Body of pancreas (tissue), 4 donors: ENCODE measurements at regions not wholly inside any gene's neighbourhood (a gene's known extent, or its start where the extent isn't known, plus 50 kb on each side); places are given as distances from the start of the nearest gene placed in this dataset.

Experiments used
- ATAC-seq: fragments of 150-250 bp; one replicate; pipeline ENCODE4 v1.9.1; 2016
- DNase-seq, 4 donors: peaks; one replicate each; pipeline ENCODE4 v3.0.0-alpha.2; 2019
- H3K27ac ChIP-seq, 4 donors: fragments of 200-600 bp; sonication (generic); 1 replicate in 3 of 4; 2 replicates in 1 of 4; pipeline versions ENCODE4 v1.5.1 to v1.6.1; 2016 to 2019; ENCODE audit warnings: mild to moderate bottlenecking in 1 of 4, mixed read lengths in 1 of 4, moderate library complexity in 1 of 4
- H3K27me3 ChIP-seq, 2 donors: fragments of 200-600 bp; sonication (generic); one replicate each; pipeline ENCODE4 v1.6.0; 2016; ENCODE audit warnings: mild to moderate bottlenecking in 1 of 2
- H3K36me3 ChIP-seq, 2 donors: fragments of 200-600 bp; sonication (generic); replicated peaks in 1 of 2; 2 replicates each; pipeline ENCODE4 v1.5.1; 2016; ENCODE audit warnings: low read depth in 2 of 2; ENCODE audit not compliant: insufficient read depth in 1 of 2
- H3K4me1 ChIP-seq: fragments of 200-600 bp; sonication (generic); one replicate; pipeline ENCODE4 v1.6.0; 2016
- H3K4me3 ChIP-seq, 2 donors: fragments of 200-600 bp; sonication (generic); 1 replicate in 1 of 2; 2 replicates in 1 of 2; pipeline ENCODE4 v1.5.1; 2016 to 2019
- H3K9me3 ChIP-seq, 3 donors: fragments of 200-600 bp; sonication (generic); 1 replicate in 2 of 3; 2 replicates in 1 of 3; pipeline ENCODE4 v1.5.1; 2016
- CTCF ChIP-seq, 7 experiments: fragments of 450-650 bp in 4 of 7; fragments of 200-600 bp in 3 of 7; sonication (generic) in 3 of 7; IDR thresholded peaks; one replicate each; pipeline ENCODE4 v1.5.1; 2016 to 2019; ENCODE audit warnings: antibody characterized with exemption in 7 of 7
- POLR2A ChIP-seq, 3 donors: fragments of 450-650 bp; IDR thresholded peaks; one replicate each; pipeline ENCODE4 v1.6.1; 2016; ENCODE audit warnings: antibody characterized with exemption in 3 of 3, mild to moderate bottlenecking in 2 of 3
- WGBS, 2 donors: methylation state at CpG; one replicate each; pipeline ENCODE4 v1.1.5; 2017; 5-methylcytosine and 5-hydroxymethylcytosine counted together
- intact Hi-C: fragments of 100-400 bp; cut with DNase I; formaldehyde crosslinking; loops from one replicate; pipeline ENCODE4 v1.15.1; 2023

GRCh38 chr2:52880872-52881271, 886.7 kb upstream of the CHAC2 start:
- no peaks in the 10 kb centered on the region for H3K27me3 ChIP-seq
- no peak overlapping the region for H3K27ac ChIP-seq
- DNase-seq: no peak
- no peaks in the 10 kb centered on the region for H3K9me3 ChIP-seq
- 83 to 85% methylated on average over 3 of the region's 3 CpGs for WGBS, 2 donors
- intact Hi-C loops: no loop called here
- no peak for ATAC-seq
- H3K4me3 ChIP-seq: no peak overlapping the region
- no peak for TF ChIP-seq CTCF (IDR thresholded peaks at IDR 0.05)
- TF ChIP-seq POLR2A (IDR thresholded peaks at IDR 0.05): no peak
- peaks cover 12% of the 10 kb centered on the region for H3K4me1 ChIP-seq
- H3K36me3 ChIP-seq: no peaks in the 10 kb centered on the region

DNA sequence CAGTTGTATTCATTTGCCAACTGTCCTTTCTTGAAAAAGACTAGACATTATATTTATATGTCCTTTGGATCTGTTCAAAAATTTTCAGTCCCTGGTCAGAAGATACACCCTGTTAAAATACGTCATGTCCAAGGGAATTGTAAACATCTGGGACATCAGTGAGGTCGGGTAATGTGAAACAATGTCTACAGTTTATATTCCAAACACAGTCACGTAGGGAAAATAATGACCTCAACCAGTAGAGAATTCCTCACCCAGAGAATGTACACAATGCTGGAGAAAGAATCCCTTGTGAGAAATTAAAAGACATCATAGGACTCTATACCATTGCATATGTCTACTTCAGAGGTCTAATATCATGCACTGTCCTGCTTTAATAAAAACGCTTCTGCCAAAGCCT, 888.0 kb upstream of the CHAC2 start:
- Histone ChIP-seq H3K4me3 (no peak overlapping the region), H3K9me3 (no peaks in the 10 kb centered on the region), H3K36me3 (no peaks in the 10 kb centered on the region), H3K27ac (no peak overlapping the region), H3K27me3 (no peaks in the 10 kb centered on the region), H3K4me1 (peaks cover 12% of the 10 kb centered on the region)
- DNase-seq (no peak), ATAC-seq (no peak)
- intact Hi-C loops: no loop called here
- TF ChIP-seq POLR2A (IDR thresholded peaks at IDR 0.05) (no peak), CTCF (IDR thresholded peaks at IDR 0.05) (no peak)
- 77 to 87% methylated on average over 4 of the region's 4 CpGs for WGBS, 2 donors

DNA sequence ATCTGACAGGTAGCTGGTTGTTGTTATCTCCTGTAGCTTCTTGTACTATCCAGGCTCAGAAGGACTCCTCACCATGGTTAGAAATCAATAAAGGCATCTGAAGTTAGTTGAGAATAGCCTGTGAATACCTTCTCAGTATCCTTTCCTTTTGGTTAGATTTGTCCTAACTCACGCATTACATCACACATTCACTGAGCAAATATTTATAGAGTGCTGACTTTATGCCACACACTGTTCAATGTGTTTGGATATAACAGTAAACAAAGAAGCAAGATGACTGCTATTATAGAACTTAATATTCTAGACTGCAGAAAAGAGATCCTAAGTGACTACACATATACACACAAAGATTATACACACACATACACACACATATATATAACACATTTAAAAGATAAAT, 889.9 kb upstream of the CHAC2 start:
- H3K27ac ChIP-seq: no peak overlapping the region
- 35 to 40% methylated on average over 1 of the region's 1 CpG for WGBS, 2 donors
- no peaks in the 10 kb centered on the region for H3K27me3 ChIP-seq
- no peaks in the 10 kb centered on the region for H3K36me3 ChIP-seq
- TF ChIP-seq POLR2A (IDR thresholded peaks at IDR 0.05): no peak
- TF ChIP-seq CTCF (IDR thresholded peaks at IDR 0.05): no peak
- H3K4me3 ChIP-seq: no peak overlapping the region
- H3K4me1 ChIP-seq: peaks cover 12% of the 10 kb centered on the region
- DNase-seq (no peak), ATAC-seq (peak; percentile 86)
- H3K9me3 ChIP-seq: no peaks in the 10 kb centered on the region
- intact Hi-C loops: no loop called here

- Histone ChIP-seq H3K4me3 (no peak overlapping the region), H3K27me3 (no peaks in the 10 kb centered on the region), H3K9me3 (no peaks in the 10 kb centered on the region), H3K36me3 (no peaks in the 10 kb centered on the region), H3K4me1 (peaks cover 12% of the 10 kb centered on the region), H3K27ac (no peak overlapping the region)
- DNase-seq (no peak), ATAC-seq (no peak)
- WGBS, 2 donors: 69 to 70% methylated on average over 6 of the region's 6 CpGs
- TF ChIP-seq POLR2A (IDR thresholded peaks at IDR 0.05) (no peak), CTCF (IDR thresholded peaks at IDR 0.05) (no peak)
- intact Hi-C loops: no loop called here
These were observed 893.0 kb upstream of the CHAC2 start for GRCh38 chr2:52874466-52875106.

DNA sequence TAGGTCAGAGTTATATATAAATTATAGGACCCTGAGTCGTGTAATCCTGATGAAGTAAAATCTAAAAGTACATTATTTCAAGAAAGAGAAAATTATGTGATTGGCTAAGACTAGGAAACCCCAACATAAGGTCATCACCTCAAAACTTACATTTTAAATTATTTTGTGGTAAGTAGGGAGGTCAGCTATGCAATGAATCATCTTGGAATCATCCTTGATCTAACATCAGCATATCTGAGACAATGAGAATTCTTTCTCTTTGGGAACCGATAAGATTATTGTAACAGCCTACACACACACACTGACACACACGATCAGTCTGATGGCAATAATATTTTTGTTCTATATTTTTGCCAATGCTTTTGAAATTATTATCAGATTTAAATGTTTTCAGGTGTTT, 904.8 kb upstream of the CHAC2 start:
- Histone ChIP-seq H3K27me3 (no peaks in the 10 kb centered on the region), H3K9me3 (no peaks in the 10 kb centered on the region), H3K4me3 (no peak overlapping the region), H3K27ac (no peak overlapping the region), H3K4me1 (no peaks in the 10 kb centered on the region), H3K36me3 (no peaks in the 10 kb centered on the region)
- ATAC-seq: no peak
- no peak for TF ChIP-seq CTCF (IDR thresholded peaks at IDR 0.05)
- TF ChIP-seq POLR2A (IDR thresholded peaks at IDR 0.05): no peak
- intact Hi-C loops: no loop called here
- DNase-seq: no peak
- WGBS, 2 donors: 72 to 84% methylated on average over 3 of the region's 3 CpGs
